ENCODE measurements at regions not wholly inside any gene's neighbourhood (a gene's known extent, or its start where the extent isn't known, plus 50 kb on each side); places are given as distances from the start of the nearest gene placed in this dataset.

DNA sequence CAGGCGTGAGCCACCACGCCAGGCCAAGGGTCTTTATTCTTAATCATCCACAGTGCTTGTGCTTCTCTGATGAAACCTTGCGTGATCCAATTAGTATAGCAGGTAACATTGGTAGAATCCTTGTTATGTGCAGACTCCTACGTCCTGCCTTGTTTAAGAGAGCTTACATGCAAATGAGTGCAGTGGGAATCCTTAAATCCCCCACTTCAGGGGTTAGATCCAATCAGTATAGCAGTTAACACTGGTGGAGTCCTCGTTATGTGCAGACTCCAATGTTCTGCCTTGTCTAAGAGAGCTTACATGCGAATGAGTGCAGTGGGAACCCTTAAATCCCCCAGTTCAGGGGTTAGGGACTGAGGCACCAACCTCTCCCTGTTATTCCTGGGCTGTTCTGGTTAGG is 193.4 kb downstream of the SEMA6A start:
- TF ChIP-seq, protein P1, sequence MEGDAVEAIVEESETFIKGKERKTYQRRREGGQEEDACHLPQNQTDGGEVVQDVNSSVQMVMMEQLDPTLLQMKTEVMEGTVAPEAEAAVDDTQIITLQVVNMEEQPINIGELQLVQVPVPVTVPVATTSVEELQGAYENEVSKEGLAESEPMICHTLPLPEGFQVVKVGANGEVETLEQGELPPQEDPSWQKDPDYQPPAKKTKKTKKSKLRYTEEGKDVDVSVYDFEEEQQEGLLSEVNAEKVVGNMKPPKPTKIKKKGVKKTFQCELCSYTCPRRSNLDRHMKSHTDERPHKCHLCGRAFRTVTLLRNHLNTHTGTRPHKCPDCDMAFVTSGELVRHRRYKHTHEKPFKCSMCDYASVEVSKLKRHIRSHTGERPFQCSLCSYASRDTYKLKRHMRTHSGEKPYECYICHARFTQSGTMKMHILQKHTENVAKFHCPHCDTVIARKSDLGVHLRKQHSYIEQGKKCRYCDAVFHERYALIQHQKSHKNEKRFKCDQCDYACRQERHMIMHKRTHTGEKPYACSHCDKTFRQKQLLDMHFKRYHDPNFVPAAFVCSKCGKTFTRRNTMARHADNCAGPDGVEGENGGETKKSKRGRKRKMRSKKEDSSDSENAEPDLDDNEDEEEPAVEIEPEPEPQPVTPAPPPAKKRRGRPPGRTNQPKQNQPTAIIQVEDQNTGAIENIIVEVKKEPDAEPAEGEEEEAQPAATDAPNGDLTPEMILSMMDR (IDR thresholded peaks at IDR 0.05), result no peak
- H3K9me3 ChIP-seq (replicated peaks in 1 of 2; ENCODE audit: control insufficient read depth in 1 of 2, insufficient read depth in 1 of 2, low read length in 2 of 2), result no peaks in the 10 kb centered on the region
- no peak overlapping the region for H3K9ac ChIP-seq (ENCODE audit: insufficient read depth, low read length, poor library complexity, severe bottlenecking)
- Mint-ChIP-seq H3K27ac (no peak overlapping the region), H3K4me3 (no peak overlapping the region), H3K9me3 (peaks cover 0 to 2% (median 0%) of the 10 kb centered on the region in 7 donors), H3K27me3 (ENCODE audit: low read depth in 3 of 3) (peaks cover 0 to 2% (median 1%) of the 10 kb centered on the region in 3 donors), H3K36me3 (peaks cover 5 to 17% of the 10 kb centered on the region in 2 donors), H3K4me1 (no peaks in the 10 kb centered on the region)
- WGBS (ENCODE audit: insufficient coverage), result 100% methylated on average over 2 of the region's 6 CpGs
- H3K27ac ChIP-seq (ENCODE audit: low read depth in 1 of 2, low read length in 2 of 2), result no peak overlapping the region
- DNase-seq, result no peak
- no peaks in the 10 kb centered on the region for H3K4me1 ChIP-seq (ENCODE audit: control insufficient read depth in 1 of 2, insufficient read depth in 2 of 2, low read length in 2 of 2)
- no peaks in the 10 kb centered on the region for H3K27me3 ChIP-seq (ENCODE audit: control insufficient read depth in 2 of 2, insufficient read depth in 2 of 2, low read length in 2 of 2)
- H3K36me3 ChIP-seq (replicated peaks in 1 of 2; ENCODE audit: control insufficient read depth in 1 of 2, insufficient read depth in 2 of 2, low read length in 2 of 2), result no peaks in the 10 kb centered on the region
- H3K79me2 ChIP-seq (ENCODE audit: insufficient read depth, low read length), result no peaks in the 10 kb centered on the region
- no peak overlapping the region for H2AFZ ChIP-seq (ENCODE audit: insufficient read depth, low read depth, low read length, poor library complexity, severe bottlenecking)
- no peaks in the 10 kb centered on the region for H4K20me1 ChIP-seq (ENCODE audit: insufficient read depth, low read length)
- intact Hi-C loops (cut with micrococcal nuclease), result no loop called here
- H3K4me3 ChIP-seq (replicated peaks in 1 of 3; ENCODE audit: low read depth in 2 of 3, low read length in 3 of 3), result no peak overlapping the region
- no peak overlapping the region for H3K4me2 ChIP-seq (replicated peaks; ENCODE audit: extremely low read depth, low read length, poor library complexity, severe bottlenecking)

- WGBS (ENCODE audit: insufficient coverage), result no CpG with 5 or more reads among the region's 2 CpGs
- H3K27ac Mint-ChIP-seq, result no peak overlapping the region
Measured at GRCh38 chr5:116380621-116381020, 194.0 kb downstream of the SEMA6A start.

More at GRCh38 chr5:116380621-116381020, 194.0 kb downstream of the SEMA6A start:
- no peaks in the 10 kb centered on the region for H3K9me3 ChIP-seq (replicated peaks in 1 of 2; ENCODE audit: control insufficient read depth in 1 of 2, insufficient read depth in 1 of 2, low read length in 2 of 2)
- no peaks in the 10 kb centered on the region for H3K36me3 ChIP-seq (replicated peaks in 1 of 2; ENCODE audit: control insufficient read depth in 1 of 2, insufficient read depth in 2 of 2, low read length in 2 of 2)
- H3K9ac ChIP-seq (ENCODE audit: insufficient read depth, low read length, poor library complexity, severe bottlenecking), result no peak overlapping the region
- TF ChIP-seq, protein P1 (IDR thresholded peaks at IDR 0.05), result no peak
- H3K4me1 ChIP-seq (ENCODE audit: control insufficient read depth in 1 of 2, insufficient read depth in 2 of 2, low read length in 2 of 2), result no peaks in the 10 kb centered on the region
- Mint-ChIP-seq H3K27me3 (ENCODE audit: low read depth in 3 of 3) (peaks cover 0 to 1% (median 0%) of the 10 kb centered on the region in 3 donors), H3K4me1 (no peaks in the 10 kb centered on the region), H3K4me3 (no peak overlapping the region), H3K36me3 (peaks cover 5 to 17% of the 10 kb centered on the region in 2 donors), H3K9me3 (peaks cover 0 to 2% (median 0%) of the 10 kb centered on the region in 7 donors)
- H4K20me1 ChIP-seq (ENCODE audit: insufficient read depth, low read length), result no peaks in the 10 kb centered on the region
- no peak overlapping the region for H3K4me3 ChIP-seq (replicated peaks in 1 of 3; ENCODE audit: low read depth in 2 of 3, low read length in 3 of 3)
- H3K4me2 ChIP-seq (replicated peaks; ENCODE audit: extremely low read depth, low read length, poor library complexity, severe bottlenecking), result no peak overlapping the region
- H3K27ac ChIP-seq (ENCODE audit: low read depth in 1 of 2, low read length in 2 of 2), result no peak overlapping the region
- H3K27me3 ChIP-seq (ENCODE audit: control insufficient read depth in 2 of 2, insufficient read depth in 2 of 2, low read length in 2 of 2), result no peaks in the 10 kb centered on the region
- intact Hi-C loops (cut with micrococcal nuclease), result no loop called here
- no peaks in the 10 kb centered on the region for H3K79me2 ChIP-seq (ENCODE audit: insufficient read depth, low read length)
- H2AFZ ChIP-seq (ENCODE audit: insufficient read depth, low read depth, low read length, poor library complexity, severe bottlenecking), result no peak overlapping the region
- no peak for DNase-seq
